ENCODE measurements at regions not wholly inside any gene's neighbourhood (a gene's known extent, or its start where the extent isn't known, plus 50 kb on each side); places are given as distances from the start of the nearest gene placed in this dataset.

- TF ChIP-seq SRF (IDR thresholded peaks at IDR 0.05; ENCODE audit: low read depth), result no peak
- no peak for TF ChIP-seq POLR2AphosphoS5 (IDR thresholded peaks at IDR 0.05; ENCODE audit: low read depth, low read length)
Measured at GRCh38 chr14:51484485-51484884, 167.2 kb upstream of the FRMD6 start (continued).

GRCh38 chr14:51485733-51486132, 166.0 kb upstream of the FRMD6 start:
- CTCF ChIA-PET, result no interaction called here
- intact Hi-C loops (cut with micrococcal nuclease), result no loop called here
- no peak for TF ChIP-seq FOSL1 (IDR thresholded peaks at IDR 0.05; ENCODE audit: low read depth)
- TF ChIP-seq RAD21 (IDR thresholded peaks at IDR 0.05; ENCODE audit: low read depth), result no peak
- TF ChIP-seq YY1 (IDR thresholded peaks at IDR 0.05; ENCODE audit: extremely low read depth, insufficient replicate concordance, low read depth, low read length), result no peak
- no peak for TF ChIP-seq ZFX (IDR thresholded peaks at IDR 0.05)
- TF ChIP-seq EGR1 (IDR thresholded peaks at IDR 0.05; ENCODE audit: low read depth), result no peak
- no peak for TF ChIP-seq CEBPB (IDR thresholded peaks at IDR 0.05; ENCODE audit: low read depth)
- no peak for TF ChIP-seq JUND (IDR thresholded peaks at IDR 0.05)
- TF ChIP-seq EZH2 (IDR thresholded peaks at IDR 0.05), result no peak
- no peak for TF ChIP-seq EZH2phosphoT487 (IDR thresholded peaks at IDR 0.05; ENCODE audit: borderline replicate concordance)
- no peaks in the 10 kb centered on the region for H4K20me1 ChIP-seq (ENCODE audit: insufficient read depth)
- no peaks in the 10 kb centered on the region for H3K9me3 ChIP-seq (ENCODE audit: control insufficient read depth in 1 of 2, insufficient read depth in 1 of 2, low read depth in 1 of 2, low read length in 2 of 2)
- DNase-seq (ENCODE audit: low read depth, low spot score), result no peak
- no peak for ATAC-seq
- RAD21 ChIA-PET (ENCODE audit: low non-redundant PET in 1 of 2, low total read pairs in 2 of 2, uncharacterized antibody in 2 of 2, unreplicated experiment in 2 of 2), result no interaction called here
- no peak overlapping the region for H3K4me2 ChIP-seq (ENCODE audit: low read length)
- H3K9me2 ChIP-seq (ENCODE audit: insufficient read depth), result no peaks in the 10 kb centered on the region
- no peaks in the 10 kb centered on the region for H3K79me2 ChIP-seq (ENCODE audit: insufficient read depth, low read length)
- no peaks in the 10 kb centered on the region for H3K36me3 ChIP-seq (ENCODE audit: control insufficient read depth in 1 of 2, insufficient read depth in 2 of 2, low read length in 2 of 2)
- no peak overlapping the region for H3K4me3 ChIP-seq (replicated peaks in 1 of 2; ENCODE audit: low read depth in 1 of 2, low read length in 2 of 2)
- no peak overlapping the region for H3K27ac ChIP-seq (ENCODE audit: low read depth, low read length)
- no peaks in the 10 kb centered on the region for H3K27me3 ChIP-seq (ENCODE audit: insufficient read depth, low read length)
- H2AFZ ChIP-seq (ENCODE audit: low read depth, low read length, poor library complexity, severe bottlenecking), result no peak overlapping the region
- BruUV-seq (replicated peaks), result no TSS peak
- no peak overlapping the region for H3K9ac ChIP-seq (ENCODE audit: low read length)
- POLR2A ChIA-PET, result no interaction called here
- H3K4me1 ChIP-seq (ENCODE audit: control insufficient read depth in 1 of 2, insufficient read depth in 2 of 2, low read length in 2 of 2), result no peaks in the 10 kb centered on the region

- TF ChIP-seq ATF3 (IDR thresholded peaks at IDR 0.05), result no peak
- no peak for TF ChIP-seq RAD21 (IDR thresholded peaks at IDR 0.05; ENCODE audit: low read depth)
- no peak for TF ChIP-seq JUND (IDR thresholded peaks at IDR 0.05)
- no peak for TF ChIP-seq POLR2AphosphoS5 (IDR thresholded peaks at IDR 0.05; ENCODE audit: low read depth, low read length)
- TF ChIP-seq ZFX (IDR thresholded peaks at IDR 0.05), result no peak
- TF ChIP-seq EGR1 (IDR thresholded peaks at IDR 0.05; ENCODE audit: low read depth), result no peak
- no peak for TF ChIP-seq CBX3 (IDR thresholded peaks at IDR 0.05; ENCODE audit: low read depth)
- no peak for TF ChIP-seq EZH2phosphoT487 (IDR thresholded peaks at IDR 0.05; ENCODE audit: borderline replicate concordance)
- no peak for TF ChIP-seq SP1 (IDR thresholded peaks at IDR 0.05; ENCODE audit: low read depth)
- no peak for TF ChIP-seq SIN3A (IDR thresholded peaks at IDR 0.05; ENCODE audit: low read depth)
- TF ChIP-seq FOSL1 (IDR thresholded peaks at IDR 0.05; ENCODE audit: low read depth), result no peak
- Histone ChIP-seq H3K4me3 (replicated peaks in 1 of 2; ENCODE audit: low read depth in 1 of 2, low read length in 2 of 2) (no peak overlapping the region), H3K9ac (ENCODE audit: low read length) (no peak overlapping the region), H3K27me3 (ENCODE audit: insufficient read depth, low read length) (no peaks in the 10 kb centered on the region), H3K4me2 (ENCODE audit: low read length) (no peak overlapping the region), H3K4me1 (ENCODE audit: control insufficient read depth in 1 of 2, insufficient read depth in 2 of 2, low read length in 2 of 2) (no peaks in the 10 kb centered on the region), H3K36me3 (ENCODE audit: control insufficient read depth in 1 of 2, insufficient read depth in 2 of 2, low read length in 2 of 2) (no peaks in the 10 kb centered on the region), H2AFZ (ENCODE audit: low read depth, low read length, poor library complexity, severe bottlenecking) (no peak overlapping the region), H3K27ac (ENCODE audit: low read depth, low read length) (no peak overlapping the region), H3K9me3 (ENCODE audit: control insufficient read depth in 1 of 2, insufficient read depth in 1 of 2, low read depth in 1 of 2, low read length in 2 of 2) (no peaks in the 10 kb centered on the region), H3K79me2 (ENCODE audit: insufficient read depth, low read length) (no peaks in the 10 kb centered on the region), H3K9me2 (ENCODE audit: insufficient read depth) (no peaks in the 10 kb centered on the region), H4K20me1 (ENCODE audit: insufficient read depth) (no peaks in the 10 kb centered on the region)
- ChIA-PET POLR2A (no interaction called here), RAD21 (ENCODE audit: low non-redundant PET in 1 of 2, low total read pairs in 2 of 2, uncharacterized antibody in 2 of 2, unreplicated experiment in 2 of 2) (no interaction called here), CTCF (no interaction called here)
- no TSS peak for BruUV-seq (replicated peaks)
- ATAC-seq (no peak), DNase-seq (ENCODE audit: low read depth, low spot score) (no peak)
- intact Hi-C loops (cut with micrococcal nuclease), result no loop called here
Measured at GRCh38 chr14:51487848-51488247, 163.9 kb upstream of the FRMD6 start.
